Hematopoietic multipotent progenitor cell treated with erythropoietin and hydrocortisone succinate and interleukin-3 and kit ligand, for 15 days (in vitro differentiated cells): ENCODE measurements at regions not wholly inside any gene's neighbourhood (a gene's known extent, or its start where the extent isn't known, plus 50 kb on each side); places are given as distances from the start of the nearest gene placed in this dataset.

Source experiments
- DNase-seq: peaks from one replicate; pipeline ENCODE4 v3.0.0-alpha.2; 2015; ENCODE audit warnings: low spot score

GRCh38 chr10:64506963-64507362 is 985.8 kb downstream of the REEP3 start:
- DNase-seq, result no peak

GRCh38 chr10:64507651-64508028 is 986.4 kb downstream of the REEP3 start:
- DNase-seq, result no peak

- DNase-seq, result no peak
Observed at GRCh38 chr10:64508029-64508661, 986.9 kb downstream of the REEP3 start.

GRCh38 chr10:64515970-64516699 is 994.9 kb downstream of the REEP3 start:
- no peak for DNase-seq

GRCh38 chr10:64518456-64518855 is 997.3 kb downstream of the REEP3 start:
- DNase-seq, result no peak

- no peak for DNase-seq
Observed at GRCh38 chr10:64519427-64519826, 998.2 kb downstream of the REEP3 start.

- no peak for DNase-seq
Observed at GRCh38 chr10:64519831-64520230, 998.6 kb downstream of the REEP3 start.

GRCh38 chr10:64523065-64523759 is 1002.0 kb downstream of the REEP3 start:
- DNase-seq, result no peak

- DNase-seq, result no peak
Observed at GRCh38 chr10:64528294-64529002, 1007.2 kb downstream of the REEP3 start.

GRCh38 chr10:64529003-64529350 is 1007.8 kb downstream of the REEP3 start:
- DNase-seq, result no peak

- no peak for DNase-seq
Observed at GRCh38 chr10:64534616-64535015, 1013.4 kb downstream of the REEP3 start.

- DNase-seq, result no peak
Observed at GRCh38 chr10:64535131-64535867, 1014.1 kb downstream of the REEP3 start.

- DNase-seq, result no peak
Observed at GRCh38 chr10:64537112-64537511, 1015.9 kb downstream of the REEP3 start.

- DNase-seq, result no peak
Observed at GRCh38 chr10:64537928-64538327, 1016.7 kb downstream of the REEP3 start.

- no peak for DNase-seq
Observed at GRCh38 chr10:64546073-64546472, 1024.9 kb downstream of the REEP3 start.

GRCh38 chr10:64547168-64547567 is 1026.0 kb downstream of the REEP3 start:
- DNase-seq, result no peak

GRCh38 chr10:64555666-64556065 is 1034.5 kb downstream of the REEP3 start:
- no peak for DNase-seq

- DNase-seq, result no peak
Observed at GRCh38 chr10:64558094-64558835, 1037.1 kb downstream of the REEP3 start.

GRCh38 chr10:64571056-64571455 is 1049.9 kb downstream of the REEP3 start:
- DNase-seq, result no peak

- DNase-seq, result no peak
Observed at GRCh38 chr10:64573623-64574325, 1052.6 kb downstream of the REEP3 start.

- DNase-seq, result no peak
Observed at GRCh38 chr10:64574371-64574770, 1053.2 kb downstream of the REEP3 start.
